SK-N-SH (cell line): ENCODE measurements at regions not wholly inside any gene's neighbourhood (a gene's known extent, or its start where the extent isn't known, plus 50 kb on each side); places are given as distances from the start of the nearest gene placed in this dataset.

Experiments
- CHD2 ChIP-seq: fragments of 150-350 bp; IDR thresholded peaks from 2 replicates; pipeline ENCODE4 v1.6.1; 2018; ENCODE audit warnings: low read length; ENCODE audit not compliant: partially characterized antibody
- ELF1 ChIP-seq: IDR thresholded peaks from 2 replicates; pipeline ENCODE4 v1.4.0; 2012
- EP300 ChIP-seq, 2 experiments: IDR thresholded peaks; 2 replicates each; pipeline versions ENCODE4 v1.4.0 to v1.6.1; 2012; ENCODE audit warnings: borderline replicate concordance in 1 of 2, low read depth in 1 of 2, low read length in 1 of 2
- RFX5 ChIP-seq: IDR thresholded peaks from 2 replicates; pipeline ENCODE4 v1.6.1; 2012; ENCODE audit warnings: mild to moderate bottlenecking, improper control_type of control experiment, low read length
- SIN3A ChIP-seq: IDR thresholded peaks from 2 replicates; pipeline ENCODE4 v1.6.1; 2012; ENCODE audit warnings: low read depth, mild to moderate bottlenecking, low read length, moderate library complexity, borderline replicate concordance
- TF ChIP-seq, protein P1 (sequence below): fragments of 200-600 bp; sonication (generic); IDR thresholded peaks from 2 replicates; pipeline ENCODE4 v1.6.1; 2017; ENCODE audit warnings: antibody characterized with exemption, mild to moderate bottlenecking, moderate library complexity

- TF ChIP-seq CHD2 (no peak), EP300 (IDR thresholded peaks at IDR 0.05; ENCODE audit: borderline replicate concordance in 1 of 2, low read depth in 1 of 2, low read length in 1 of 2) (no peak), ELF1 (no peak), SIN3A (no peak), RFX5 (no peak)
- TF ChIP-seq, protein P1, sequence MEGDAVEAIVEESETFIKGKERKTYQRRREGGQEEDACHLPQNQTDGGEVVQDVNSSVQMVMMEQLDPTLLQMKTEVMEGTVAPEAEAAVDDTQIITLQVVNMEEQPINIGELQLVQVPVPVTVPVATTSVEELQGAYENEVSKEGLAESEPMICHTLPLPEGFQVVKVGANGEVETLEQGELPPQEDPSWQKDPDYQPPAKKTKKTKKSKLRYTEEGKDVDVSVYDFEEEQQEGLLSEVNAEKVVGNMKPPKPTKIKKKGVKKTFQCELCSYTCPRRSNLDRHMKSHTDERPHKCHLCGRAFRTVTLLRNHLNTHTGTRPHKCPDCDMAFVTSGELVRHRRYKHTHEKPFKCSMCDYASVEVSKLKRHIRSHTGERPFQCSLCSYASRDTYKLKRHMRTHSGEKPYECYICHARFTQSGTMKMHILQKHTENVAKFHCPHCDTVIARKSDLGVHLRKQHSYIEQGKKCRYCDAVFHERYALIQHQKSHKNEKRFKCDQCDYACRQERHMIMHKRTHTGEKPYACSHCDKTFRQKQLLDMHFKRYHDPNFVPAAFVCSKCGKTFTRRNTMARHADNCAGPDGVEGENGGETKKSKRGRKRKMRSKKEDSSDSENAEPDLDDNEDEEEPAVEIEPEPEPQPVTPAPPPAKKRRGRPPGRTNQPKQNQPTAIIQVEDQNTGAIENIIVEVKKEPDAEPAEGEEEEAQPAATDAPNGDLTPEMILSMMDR: no peak
Measured at GRCh38 chr11:131063638-131064037, 147.4 kb upstream of the SNX19 start.
